HG02885 (cell line): ENCODE measurements at regions not wholly inside any gene's neighbourhood (a gene's known extent, or its start where the extent isn't known, plus 50 kb on each side); places are given as distances from the start of the nearest gene placed in this dataset.
"Not testable (repeated sequence)": the region's sequence is repeated elsewhere in the genome, so short reads cannot be mapped to it uniquely, and the experiment has no call there.

Experiments
- ATAC-seq: cut with Tn5 transposase; IDR thresholded peaks from one replicate; pipeline ENCODE4 v1.9.1; 2021; ENCODE audit warnings: mild to moderate bottlenecking; ENCODE audit not compliant: unreplicated experiment, poor library complexity

- no peak for ATAC-seq
Observed at GRCh38 chr4:129968366-129968765, 872.4 kb downstream of the C4orf33 start.

GRCh38 chr4:129968778-129969177, 872.8 kb downstream of the C4orf33 start:
- no peak for ATAC-seq

GRCh38 chr4:129970801-129971200, 874.8 kb downstream of the C4orf33 start:
- ATAC-seq: no peak

- ATAC-seq: no peak
Observed at GRCh38 chr4:129971419-129971818, 875.5 kb downstream of the C4orf33 start.

- ATAC-seq: no peak
Observed at GRCh38 chr4:129972257-129972656, 876.3 kb downstream of the C4orf33 start.

- no peak for ATAC-seq
Observed at GRCh38 chr4:129974730-129975129, 878.8 kb downstream of the C4orf33 start.

- ATAC-seq: no peak
Observed at GRCh38 chr4:129978315-129978714, 882.4 kb downstream of the C4orf33 start.

GRCh38 chr4:129988957-129989356, 893.0 kb downstream of the C4orf33 start:
- no peak for ATAC-seq

- ATAC-seq: no peak
Observed at GRCh38 chr4:129994715-129995114, 898.8 kb downstream of the C4orf33 start.

- no peak for ATAC-seq
Observed at GRCh38 chr4:129998436-129999150, 902.6 kb downstream of the C4orf33 start.

GRCh38 chr4:129999156-129999555, 903.2 kb downstream of the C4orf33 start:
- no peak for ATAC-seq

- no peak for ATAC-seq
Observed at GRCh38 chr4:130008461-130008860, 912.5 kb downstream of the C4orf33 start.

GRCh38 chr4:130012806-130013205, 916.9 kb downstream of the C4orf33 start:
- ATAC-seq: not testable (repeated sequence)

GRCh38 chr4:130021706-130022105, 925.8 kb downstream of the C4orf33 start:
- no peak for ATAC-seq

- ATAC-seq: no peak
Observed at GRCh38 chr4:130023088-130023487, 927.1 kb downstream of the C4orf33 start.

- ATAC-seq: no peak
Observed at GRCh38 chr4:130025701-130026100, 929.7 kb downstream of the C4orf33 start.

- ATAC-seq: no peak
Observed at GRCh38 chr4:130026185-130026584, 930.2 kb downstream of the C4orf33 start.

GRCh38 chr4:130027973-130028372, 932.0 kb downstream of the C4orf33 start:
- no peak for ATAC-seq

- ATAC-seq: peak; percentile 76
Observed at GRCh38 chr4:130028552-130028951, 932.6 kb downstream of the C4orf33 start.

- no peak for ATAC-seq
Observed at GRCh38 chr4:130029442-130029841, 933.5 kb downstream of the C4orf33 start.

- no peak for ATAC-seq
Observed at GRCh38 chr4:130031858-130032257, 935.9 kb downstream of the C4orf33 start.

GRCh38 chr4:130033657-130034056, 937.7 kb downstream of the C4orf33 start:
- not testable (repeated sequence) for ATAC-seq
